Effector memory CD8-positive, alpha-beta T cell (primary cell): ENCODE measurements at regions not wholly inside any gene's neighbourhood (a gene's known extent, or its start where the extent isn't known, plus 50 kb on each side); places are given as distances from the start of the nearest gene placed in this dataset.
"Not testable (repeated sequence)": the region's sequence is repeated elsewhere in the genome, so short reads cannot be mapped to it uniquely, and the experiment has no call there.

Source experiments
- ATAC-seq: fragments of 150-1000 bp; cut with Tn5 transposase; replicated peaks from 2 replicates; pipeline ENCODE4 v1.10.0; 2021; ENCODE audit warnings: mild to moderate bottlenecking, moderate library complexity
- DNase-seq, 3 experiments: peaks; one replicate each; pipeline ENCODE4 v3.0.0; 2021
- H3K27ac Mint-ChIP-seq, 2 donors: one replicate each; pipeline ENCODE4 v1.8.0; 2022; ENCODE audit warnings: mild to moderate bottlenecking in 2 of 2, mixed read lengths in 2 of 2, moderate library complexity in 2 of 2
- H3K27me3 Mint-ChIP-seq, 2 donors: one replicate each; pipeline ENCODE4 v1.8.0; 2022; ENCODE audit warnings: mixed read lengths in 2 of 2
- H3K36me3 Mint-ChIP-seq: one replicate; pipeline ENCODE4 v1.8.0; 2022; ENCODE audit warnings: mild to moderate bottlenecking, moderate library complexity, mixed read lengths; ENCODE audit not compliant: insufficient read depth
- H3K4me1 Mint-ChIP-seq, 2 donors: one replicate each; pipeline ENCODE4 v1.8.0; 2022; ENCODE audit warnings: low read depth in 2 of 2, mixed read lengths in 2 of 2
- H3K4me3 Mint-ChIP-seq, 2 donors: one replicate each; pipeline ENCODE4 v1.8.0; 2022; ENCODE audit warnings: mild to moderate bottlenecking in 2 of 2, mixed read lengths in 2 of 2, moderate library complexity in 2 of 2
- H3K9me3 Mint-ChIP-seq, 2 donors: one replicate each; pipeline ENCODE4 v1.8.0; 2022; ENCODE audit warnings: mixed read lengths in 2 of 2

- Mint-ChIP-seq H3K4me3 (no peak overlapping the region), H3K27ac (no peak overlapping the region), H3K27me3 (peaks cover 0 to 10% of the 10 kb centered on the region in 2 donors), H3K4me1 (no peaks in the 10 kb centered on the region), H3K36me3 (no peaks in the 10 kb centered on the region), H3K9me3 (peaks cover 4 to 20% of the 10 kb centered on the region in 2 donors)
- DNase-seq, result no peak
- no peak for ATAC-seq
These were observed 163.7 kb downstream of the MOBP start for GRCh38 chr3:39631136-39631535.

DNA sequence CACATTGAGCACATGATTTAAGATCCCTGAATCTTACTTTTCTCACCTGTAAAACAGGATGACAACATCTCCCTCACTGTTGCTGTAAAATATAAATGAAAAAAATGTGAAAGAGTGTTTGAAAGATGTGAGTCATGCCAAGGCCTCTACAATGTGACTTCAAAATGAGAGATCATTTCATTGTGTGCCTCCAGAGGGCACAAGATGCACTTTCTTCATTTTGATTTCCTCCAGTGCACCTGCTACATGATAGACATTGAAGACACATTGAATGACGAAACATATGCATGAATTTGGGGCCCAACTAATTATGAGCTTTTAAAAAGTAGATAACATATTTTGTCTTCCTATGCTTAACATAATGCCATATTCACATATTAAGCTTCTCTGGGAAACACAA, 170.3 kb downstream of the MOBP start:
- Mint-ChIP-seq H3K4me3 (no peak overlapping the region), H3K4me1 (no peaks in the 10 kb centered on the region)

GRCh38 chr3:39638301-39638700, 170.8 kb downstream of the MOBP start:
- Mint-ChIP-seq H3K4me3 (no peak overlapping the region), H3K27ac (no peak overlapping the region), H3K36me3 (no peaks in the 10 kb centered on the region), H3K27me3 (peaks cover 1 to 17% of the 10 kb centered on the region in 2 donors), H3K4me1 (no peaks in the 10 kb centered on the region), H3K9me3 (no peaks in the 10 kb centered on the region)
- ATAC-seq (no peak), DNase-seq (no peak)

More for the DNA sequence above, 170.3 kb downstream of the MOBP start:
- DNase-seq (no peak), ATAC-seq (no peak)
- Mint-ChIP-seq H3K9me3 (no peaks in the 10 kb centered on the region), H3K27me3 (peaks cover 6 to 17% of the 10 kb centered on the region in 2 donors), H3K36me3 (no peaks in the 10 kb centered on the region), H3K27ac (no peak overlapping the region)

GRCh38 chr3:39639344-39640236, 169.8 kb upstream of the MYRIP start:
- ATAC-seq (no peak), DNase-seq (no peak)
- Mint-ChIP-seq H3K4me3 (no peak overlapping the region), H3K4me1 (no peaks in the 10 kb centered on the region), H3K9me3 (no peaks in the 10 kb centered on the region), H3K36me3 (no peaks in the 10 kb centered on the region), H3K27me3 (peaks cover 0 to 17% of the 10 kb centered on the region in 2 donors), H3K27ac (no peak overlapping the region)

- no peak for ATAC-seq
- no peaks in the 10 kb centered on the region for H3K36me3 Mint-ChIP-seq
- DNase-seq, result no peak
- no peaks in the 10 kb centered on the region for H3K4me1 Mint-ChIP-seq
- H3K9me3 Mint-ChIP-seq, result no peaks in the 10 kb centered on the region
- no peak overlapping the region for H3K4me3 Mint-ChIP-seq
- H3K27ac Mint-ChIP-seq, result peak overlapping the region in 1 of 2 donors; percentile 10
- H3K27me3 Mint-ChIP-seq, result peaks cover 0 to 17% of the 10 kb centered on the region in 2 donors
These were observed 168.1 kb upstream of the MYRIP start for GRCh38 chr3:39641274-39641673.

DNA sequence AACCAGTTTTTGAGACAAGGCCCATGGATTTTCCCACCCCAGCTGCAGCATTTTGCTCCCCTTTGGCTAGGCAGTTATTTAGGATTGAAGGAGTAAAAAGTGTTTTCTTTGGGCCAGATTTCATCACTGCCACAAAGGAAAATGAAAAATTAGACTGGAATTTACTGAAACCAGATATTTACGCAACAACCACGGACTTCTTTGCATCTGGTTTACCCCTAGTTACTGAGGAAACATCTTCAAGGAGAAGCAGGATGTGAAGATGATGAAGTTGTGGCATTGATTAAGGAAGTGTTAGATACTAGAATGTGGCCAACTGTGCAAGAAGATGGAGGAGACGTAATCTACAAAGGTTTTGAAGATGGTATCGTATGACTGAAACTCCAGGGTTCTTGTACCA, 165.2 kb upstream of the MYRIP start:
- Mint-ChIP-seq H3K4me3 (no peak overlapping the region), H3K27ac (no peak overlapping the region), H3K4me1 (no peaks in the 10 kb centered on the region), H3K9me3 (no peaks in the 10 kb centered on the region), H3K27me3 (peaks cover 0 to 17% of the 10 kb centered on the region in 2 donors), H3K36me3 (no peaks in the 10 kb centered on the region)
- ATAC-seq, result no peak
- DNase-seq, result no peak

DNA sequence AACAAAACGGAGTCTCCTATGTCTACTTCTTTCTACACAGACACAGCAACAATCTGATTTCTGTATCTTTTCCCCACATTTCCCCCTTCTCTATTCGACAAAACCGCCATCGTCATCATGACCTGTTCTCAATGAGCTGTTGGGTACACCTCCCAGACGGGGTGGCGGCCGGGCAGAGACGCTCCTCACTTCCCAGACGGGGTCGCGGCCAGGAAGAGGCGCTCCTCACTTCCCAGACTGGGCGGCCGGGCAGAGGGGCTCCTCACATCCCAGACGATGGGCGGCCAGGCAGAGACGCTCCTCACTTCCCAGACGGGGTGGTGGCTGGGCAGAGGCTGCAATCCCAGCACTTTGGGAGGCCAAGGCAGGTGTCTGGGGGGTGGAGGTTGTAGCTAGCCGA, 158.2 kb upstream of the MYRIP start:
- H3K4me3 Mint-ChIP-seq, H3K36me3 Mint-ChIP-seq, H3K4me1 Mint-ChIP-seq, ATAC-seq, H3K27ac Mint-ChIP-seq, H3K27me3 Mint-ChIP-seq, H3K9me3 Mint-ChIP-seq, DNase-seq: not testable (repeated sequence)

DNA sequence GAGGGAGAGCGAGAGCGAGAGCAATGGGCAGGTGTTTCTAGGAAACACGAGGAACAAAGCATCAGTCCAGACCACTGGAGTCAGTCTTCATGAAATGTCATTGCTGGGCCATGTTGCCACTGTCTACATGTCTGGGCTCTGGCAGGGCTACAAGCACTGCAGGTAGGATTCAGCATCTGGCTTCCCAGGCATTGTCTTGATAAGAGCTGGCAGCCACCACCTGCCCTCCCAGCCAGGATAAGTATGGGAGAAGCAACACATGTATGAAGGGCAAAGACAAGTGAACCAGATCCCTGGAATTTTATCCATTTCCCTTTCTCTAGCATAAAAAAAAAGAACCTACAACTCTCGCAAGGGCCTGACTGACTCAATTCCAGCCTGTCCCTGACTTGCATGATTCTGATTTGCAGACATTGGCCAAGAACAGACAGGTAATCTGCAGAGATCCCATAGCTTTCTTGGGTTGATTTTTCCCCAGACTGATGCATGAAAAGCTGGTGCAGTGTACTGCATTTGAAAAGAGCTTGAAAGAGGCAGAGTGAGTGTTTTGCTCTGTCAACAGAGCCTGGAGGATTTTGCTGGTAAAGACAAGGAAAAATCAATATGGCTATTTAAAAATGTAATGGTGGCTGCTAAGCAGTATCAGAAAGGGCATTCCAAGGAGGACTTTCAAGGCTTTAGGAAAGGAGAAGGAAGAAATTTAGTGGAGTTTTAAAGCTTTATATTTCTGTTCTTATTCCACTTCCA, 157.2 kb upstream of the MYRIP start:
- DNase-seq, result no peak
- H3K4me1 Mint-ChIP-seq, result no peaks in the 10 kb centered on the region
- H3K27ac Mint-ChIP-seq, result no peak overlapping the region
- ATAC-seq, result no peak
- H3K4me3 Mint-ChIP-seq, result no peak overlapping the region
- H3K9me3 Mint-ChIP-seq, result no peaks in the 10 kb centered on the region
- H3K27me3 Mint-ChIP-seq, result no peaks in the 10 kb centered on the region
- no peaks in the 10 kb centered on the region for H3K36me3 Mint-ChIP-seq

- H3K36me3 Mint-ChIP-seq, DNase-seq, H3K4me1 Mint-ChIP-seq, H3K27ac Mint-ChIP-seq, H3K4me3 Mint-ChIP-seq, H3K9me3 Mint-ChIP-seq, ATAC-seq: not testable (repeated sequence)
- peaks cover 6 to 11% of the 10 kb centered on the region in 2 donors for H3K27me3 Mint-ChIP-seq
These were observed 153.7 kb upstream of the MYRIP start for GRCh38 chr3:39655718-39656117.

GRCh38 chr3:39657075-39657474, 152.3 kb upstream of the MYRIP start:
- Mint-ChIP-seq H3K36me3 (no peaks in the 10 kb centered on the region), H3K4me3 (no peak overlapping the region), H3K4me1 (no peaks in the 10 kb centered on the region), H3K27me3 (peaks cover 6 to 11% of the 10 kb centered on the region in 2 donors), H3K9me3 (no peaks in the 10 kb centered on the region), H3K27ac (no peak overlapping the region)
- DNase-seq (no peak), ATAC-seq (no peak)

DNA sequence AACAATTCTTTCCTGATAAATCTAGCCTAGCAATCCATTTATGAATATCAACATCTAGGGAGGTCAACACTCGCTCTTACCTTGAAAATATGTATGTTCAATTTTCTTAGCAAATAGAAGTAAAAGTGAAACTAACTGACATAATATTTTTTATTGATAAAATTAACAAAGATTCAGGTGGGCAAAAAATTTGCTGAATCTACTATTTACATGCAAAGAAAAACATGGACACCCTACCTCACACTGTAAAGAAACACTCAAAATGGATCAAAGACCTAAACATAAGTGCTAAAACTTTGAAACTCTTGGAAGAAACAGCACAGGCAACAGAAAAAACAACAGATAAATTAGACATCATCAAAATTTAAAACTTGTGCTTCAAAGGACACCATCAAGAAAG, 151.6 kb upstream of the MYRIP start:
- Mint-ChIP-seq H3K36me3 (no peaks in the 10 kb centered on the region), H3K9me3 (no peaks in the 10 kb centered on the region), H3K27me3 (peaks cover 6 to 11% of the 10 kb centered on the region in 2 donors), H3K27ac (no peak overlapping the region), H3K4me1 (no peaks in the 10 kb centered on the region), H3K4me3 (no peak overlapping the region)
- DNase-seq, result no peak
- no peak for ATAC-seq

- H3K4me1 Mint-ChIP-seq, result no peaks in the 10 kb centered on the region
- peaks cover 0 to 4% of the 10 kb centered on the region in 2 donors for H3K27me3 Mint-ChIP-seq
These were observed 144.5 kb upstream of the MYRIP start for GRCh38 chr3:39664931-39665330.

GRCh38 chr3:39665441-39665840, 144.0 kb upstream of the MYRIP start:
- peaks cover 0 to 2% of the 10 kb centered on the region in 2 donors for H3K9me3 Mint-ChIP-seq
- DNase-seq, result no peak
- H3K27me3 Mint-ChIP-seq, result peaks cover 0 to 8% of the 10 kb centered on the region in 2 donors
- H3K27ac Mint-ChIP-seq, result no peak overlapping the region
- ATAC-seq, result no peak
- H3K4me1 Mint-ChIP-seq, result no peaks in the 10 kb centered on the region
- no peak overlapping the region for H3K4me3 Mint-ChIP-seq
- no peaks in the 10 kb centered on the region for H3K36me3 Mint-ChIP-seq

More at GRCh38 chr3:39664931-39665330, 144.5 kb upstream of the MYRIP start:
- peaks cover 0 to 2% of the 10 kb centered on the region in 2 donors for H3K9me3 Mint-ChIP-seq
- ATAC-seq (no peak), DNase-seq (no peak)
- H3K36me3 Mint-ChIP-seq, result no peaks in the 10 kb centered on the region
- no peak overlapping the region for H3K27ac Mint-ChIP-seq
- H3K4me3 Mint-ChIP-seq, result no peak overlapping the region

DNA sequence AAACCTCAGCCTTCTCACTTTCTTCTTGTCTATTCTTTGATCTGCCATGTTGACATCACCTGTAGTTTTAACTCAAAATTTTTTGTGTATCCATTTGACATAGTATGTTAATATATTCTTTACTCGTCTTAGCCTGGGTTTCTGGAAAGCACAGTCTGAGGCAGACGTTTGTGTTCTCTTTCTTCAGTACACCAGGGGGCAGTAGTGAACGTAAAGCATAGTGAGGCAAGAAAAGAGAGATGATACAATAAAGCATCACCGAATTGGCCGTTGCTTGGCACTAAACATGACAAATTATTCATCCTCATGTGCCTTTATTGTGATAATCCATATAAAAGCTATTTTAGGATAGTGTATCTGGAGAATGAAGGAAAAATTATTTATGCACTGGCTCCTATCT, 141.0 kb upstream of the MYRIP start:
- Mint-ChIP-seq H3K9me3 (peaks cover 0 to 2% of the 10 kb centered on the region in 2 donors), H3K27me3 (peaks cover 0 to 8% of the 10 kb centered on the region in 2 donors), H3K27ac (no peak overlapping the region), H3K4me1 (no peaks in the 10 kb centered on the region), H3K4me3 (no peak overlapping the region), H3K36me3 (no peaks in the 10 kb centered on the region)
- DNase-seq (no peak), ATAC-seq (no peak)
